HG03108 (cell line): ENCODE measurements at regions not wholly inside any gene's neighbourhood (a gene's known extent, or its start where the extent isn't known, plus 50 kb on each side); places are given as distances from the start of the nearest gene placed in this dataset.
A peak's percentile ranks its signal among the peaks of the same experiment; 100 is the strongest.

Experiments used
- ATAC-seq: cut with Tn5 transposase; IDR thresholded peaks from one replicate; pipeline ENCODE4 v1.9.1; 2021; ENCODE audit warnings: moderate library complexity; ENCODE audit not compliant: unreplicated experiment

DNA sequence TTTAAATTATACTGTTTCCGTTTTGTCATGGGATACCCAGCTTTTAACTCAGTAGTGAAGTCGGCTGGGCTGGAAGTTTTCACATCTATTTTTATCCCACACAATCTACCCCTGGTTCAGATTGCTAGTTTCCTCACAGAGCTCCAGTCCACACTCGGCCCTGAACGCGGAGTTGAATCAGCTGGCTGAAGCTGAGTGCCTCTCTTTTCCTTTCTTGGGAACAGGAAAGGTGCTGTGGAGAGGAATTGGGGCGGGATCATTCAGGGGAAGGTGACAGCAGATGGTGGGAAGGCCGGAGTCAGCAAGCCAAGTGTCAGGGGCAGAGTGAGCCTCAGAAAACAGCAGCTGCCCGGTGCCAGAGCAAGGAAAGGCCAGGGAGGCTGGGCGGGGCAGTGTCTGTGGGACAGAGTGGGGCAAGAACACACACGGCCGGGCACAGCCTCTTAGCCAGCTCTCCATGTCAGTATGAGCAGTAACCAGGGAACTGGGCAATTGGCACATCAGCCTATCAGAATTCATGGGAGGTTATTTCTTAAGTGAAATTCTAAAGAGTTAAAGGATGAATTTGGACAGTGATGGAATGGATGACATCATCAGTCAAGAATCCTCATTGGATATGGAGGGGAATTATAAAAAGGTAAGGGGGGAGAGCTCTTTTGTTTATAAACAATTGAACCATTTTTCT is 135.7 kb upstream of the IL12A start:
- ATAC-seq = no peak

DNA sequence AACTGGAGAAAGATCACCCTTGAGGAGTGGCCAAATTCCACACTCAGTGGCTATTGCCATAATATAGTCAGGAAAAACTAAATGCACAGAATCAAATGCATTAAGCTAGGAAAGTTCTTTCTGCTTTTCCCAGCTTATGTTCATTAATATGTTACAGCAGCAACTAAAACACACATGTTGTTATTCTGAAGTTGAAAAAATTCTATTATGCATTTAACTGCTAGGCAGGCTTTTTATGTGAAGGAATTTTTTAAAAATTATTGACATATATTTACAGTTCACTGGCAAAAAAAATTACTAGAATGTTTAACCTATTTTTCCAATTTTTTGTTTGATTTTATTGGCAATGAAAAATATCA is 135.2 kb upstream of the IL12A start:
- no peak for ATAC-seq

- no peak for ATAC-seq
These were observed 134.0 kb upstream of the IL12A start for GRCh38 chr3:159854500-159855124.

DNA sequence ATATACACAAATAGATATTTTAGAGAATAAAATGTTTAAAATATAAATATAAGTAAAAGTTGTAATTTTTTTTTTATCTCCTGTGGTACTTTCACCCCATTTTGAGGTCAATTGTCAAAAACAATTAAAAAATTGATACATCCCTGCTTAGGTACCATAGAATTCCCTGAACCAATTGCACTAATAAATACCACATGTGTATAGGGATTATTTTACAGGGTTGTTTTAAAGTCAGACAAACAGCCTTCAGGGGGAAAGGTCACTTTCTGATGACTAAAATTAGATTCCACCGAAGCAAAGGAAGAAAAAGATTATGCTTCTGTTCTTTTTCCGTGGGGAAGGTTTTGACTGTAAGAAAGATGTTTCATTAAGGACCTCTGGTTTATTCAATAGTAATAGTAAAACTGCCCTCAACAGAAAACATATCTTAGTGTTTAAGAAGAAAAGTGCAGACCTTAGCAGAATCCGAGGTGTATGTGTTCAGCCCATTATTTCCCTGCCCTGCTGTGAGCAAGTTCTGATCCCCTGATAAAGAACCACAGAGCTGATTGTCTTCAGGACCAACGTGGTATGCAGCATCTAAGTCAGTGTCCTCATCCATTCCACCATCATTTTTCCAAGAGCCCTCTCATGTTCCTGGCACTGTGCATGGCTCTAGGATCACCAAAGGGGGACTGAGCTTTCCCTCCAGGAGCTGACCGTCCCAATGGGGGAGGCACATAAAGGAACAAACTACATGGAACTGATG is 132.9 kb upstream of the IL12A start:
- no peak for ATAC-seq

GRCh38 chr3:159856590-159857104 is 132.0 kb upstream of the IL12A start:
- no peak for ATAC-seq

- ATAC-seq = no peak
These were observed 130.8 kb upstream of the IL12A start for GRCh38 chr3:159857840-159858239.

DNA sequence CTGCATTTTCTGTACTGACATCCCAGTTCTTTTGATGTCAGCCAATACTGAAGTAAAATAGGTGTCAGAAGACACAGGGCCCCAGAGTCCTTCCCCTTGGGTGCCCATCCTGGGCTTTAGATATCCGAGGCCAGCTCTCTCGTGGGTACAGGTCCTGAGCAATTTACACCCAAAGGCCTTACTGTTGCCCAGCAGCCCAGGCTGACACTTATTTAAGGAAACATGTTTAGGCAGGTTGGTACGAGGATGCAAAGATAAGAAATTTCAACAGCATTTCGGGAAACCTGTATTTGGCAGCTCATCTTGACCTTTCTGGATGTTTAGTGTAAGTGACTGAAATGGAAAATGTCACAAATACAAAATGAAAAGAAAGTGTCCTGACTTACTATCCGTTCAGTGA is 130.0 kb upstream of the IL12A start:
- ATAC-seq = no peak

GRCh38 chr3:159859424-159859823 is 129.2 kb upstream of the IL12A start:
- no peak for ATAC-seq

DNA sequence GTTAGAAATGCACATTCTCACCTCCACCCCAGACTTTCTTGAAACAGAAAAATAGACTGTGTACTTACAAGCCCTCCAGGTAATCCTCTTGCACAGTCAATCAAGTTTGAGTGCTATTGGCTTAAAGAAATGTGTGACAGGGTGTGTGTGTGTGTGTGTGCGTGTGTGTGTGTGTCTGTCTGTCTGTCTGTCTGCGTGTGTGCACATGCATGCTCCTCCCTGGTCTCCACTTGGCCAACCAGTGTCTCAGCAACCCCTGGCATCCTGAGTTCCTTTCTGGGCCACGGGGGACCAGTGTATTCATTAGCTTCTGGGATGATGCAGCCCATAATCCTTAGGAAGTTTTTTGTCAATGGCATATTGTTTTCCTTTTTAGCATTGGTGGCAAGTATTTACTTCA is 128.8 kb upstream of the IL12A start:
- ATAC-seq = no peak

- peak; percentile 36 for ATAC-seq
These were observed 128.1 kb upstream of the IL12A start for GRCh38 chr3:159860269-159861116.

GRCh38 chr3:159861369-159861987 is 127.2 kb upstream of the IL12A start:
- peak; percentile 74 for ATAC-seq

- ATAC-seq = no peak
These were observed 123.5 kb upstream of the IL12A start for GRCh38 chr3:159865041-159865579.

DNA sequence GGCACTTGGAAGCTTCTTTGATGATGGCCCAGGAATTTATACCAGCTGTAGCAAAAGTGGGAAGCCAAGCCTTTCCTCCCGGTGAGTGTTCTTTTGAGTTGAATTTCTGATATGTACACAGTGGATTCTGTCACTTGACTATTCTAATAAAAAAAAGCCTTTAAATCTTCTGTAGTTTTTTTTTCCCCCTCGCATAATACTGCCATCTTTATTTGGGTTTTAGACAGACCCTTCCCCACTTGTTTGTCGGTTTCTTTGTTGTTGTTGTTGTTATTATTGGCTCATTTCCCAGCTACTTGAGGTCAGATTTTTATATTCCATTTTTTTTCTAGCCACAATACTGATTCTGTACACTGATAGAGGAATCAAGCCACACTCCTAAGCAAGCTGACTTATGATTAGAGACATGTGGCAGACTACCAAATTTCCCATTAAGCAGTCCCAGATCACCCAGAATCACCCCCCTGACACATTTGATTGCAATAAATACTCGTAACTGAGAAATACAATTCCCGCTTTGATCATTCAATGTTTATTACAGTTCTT is 122.4 kb upstream of the IL12A start:
- no peak for ATAC-seq

DNA sequence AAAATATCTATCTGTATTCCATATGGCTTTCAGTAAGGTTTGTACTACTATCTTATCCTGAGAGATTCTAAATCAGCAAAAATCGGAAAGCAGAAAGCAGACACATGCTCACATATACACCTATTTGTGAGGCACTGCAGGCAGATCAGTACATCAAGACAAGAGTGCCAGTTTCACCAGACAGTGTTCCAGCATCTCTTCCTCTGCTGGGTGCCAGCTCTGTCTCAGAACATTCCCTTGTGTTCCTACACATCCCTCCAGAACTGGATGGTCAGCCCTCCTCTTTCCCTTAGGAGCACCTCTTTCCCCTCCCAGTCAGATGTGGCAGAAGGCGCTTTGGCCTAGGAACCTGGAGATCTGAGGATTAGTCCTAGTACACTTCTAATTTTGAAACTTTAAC is 121.3 kb upstream of the IL12A start:
- no peak for ATAC-seq

DNA sequence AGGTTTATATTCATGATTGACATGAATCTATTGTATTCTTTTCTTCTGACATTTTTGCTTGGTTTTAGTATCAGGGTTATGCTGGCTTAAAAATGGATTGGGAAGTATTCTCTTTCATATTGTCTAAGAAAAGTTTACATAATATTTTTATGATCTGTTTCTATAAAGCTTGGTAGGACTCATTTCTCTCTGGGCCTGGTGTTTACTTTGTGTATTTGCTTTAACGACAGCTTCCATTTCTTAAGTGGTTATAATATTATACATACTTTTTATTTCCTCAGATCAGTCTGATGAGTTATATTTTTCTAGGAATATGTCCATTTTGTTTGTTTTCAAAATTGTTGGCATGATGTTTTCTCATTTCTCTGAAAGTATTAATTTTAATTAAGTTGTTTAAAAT is 117.9 kb upstream of the IL12A start:
- no peak for ATAC-seq

DNA sequence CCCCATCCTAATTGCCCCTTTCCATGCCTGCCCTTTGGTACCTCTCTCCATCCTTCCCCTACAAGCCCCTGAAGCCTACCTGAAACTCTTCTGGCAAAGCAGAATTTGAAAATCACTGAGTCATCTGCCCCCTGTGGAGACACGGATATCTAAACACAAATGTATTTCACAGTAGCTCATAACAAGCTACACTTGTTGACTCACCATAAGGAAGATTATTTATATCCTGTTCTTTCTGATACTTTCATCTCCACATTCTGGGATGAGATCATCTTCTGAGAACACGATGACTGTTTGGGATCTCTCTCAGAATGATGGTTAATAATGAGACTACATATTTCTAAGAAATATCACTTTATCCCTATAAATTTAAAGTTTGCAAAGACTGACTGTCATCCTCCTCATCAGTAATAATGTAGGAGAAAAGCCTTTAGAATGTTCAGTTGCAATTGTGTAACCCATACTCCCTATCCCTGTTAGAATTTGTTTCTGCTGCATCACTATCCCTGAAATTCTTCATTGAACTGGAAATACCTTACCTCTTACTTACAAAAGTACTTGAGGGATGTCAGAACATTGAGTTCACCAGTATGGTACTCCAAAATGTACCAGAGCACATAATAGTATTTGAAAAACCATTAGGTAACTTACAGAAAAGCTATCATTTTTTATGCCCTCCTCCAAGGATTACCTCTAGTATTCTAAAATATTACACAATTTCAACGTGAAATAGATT is 116.1 kb upstream of the IL12A start:
- no peak for ATAC-seq

- no peak for ATAC-seq
These were observed 113.5 kb upstream of the IL12A start for GRCh38 chr3:159875116-159875515.

GRCh38 chr3:159877924-159878323 is 110.7 kb upstream of the IL12A start:
- ATAC-seq = no peak

- ATAC-seq = no peak
These were observed 109.5 kb upstream of the IL12A start for GRCh38 chr3:159879146-159879545.
